HEK293T (cell line): ENCODE measurements at regions not wholly inside any gene's neighbourhood (a gene's known extent, or its start where the extent isn't known, plus 50 kb on each side); places are given as distances from the start of the nearest gene placed in this dataset.
A peak's percentile ranks its signal among the peaks of the same experiment; 100 is the strongest.

ENCODE experiments used
- CTCF ChIA-PET: fragments of 350-600 bp; formaldehyde crosslinking; extraction: SDS; loops from one replicate; lab custom pipeline; 2021; ENCODE audit warnings: antibody characterized with exemption, inconsistent platforms; lab: Yijun Ruan, JAX
- POLR2A ChIA-PET: fragments of 350-600 bp; formaldehyde crosslinking; extraction: SDS; loops from one replicate; lab custom pipeline; 2020; ENCODE audit warnings: antibody characterized with exemption, inconsistent platforms; lab: Yijun Ruan, JAX
- DNase-seq: peaks from one replicate; pipeline ENCODE4 v3.0.0; 2012; ENCODE audit warnings: mixed read lengths; ENCODE audit errors: extremely low spot score
- ARNT ChIP-seq: fragments of 450-650 bp; IDR thresholded peaks from 2 replicates; pipeline ENCODE4 v1.6.1; 2017; ENCODE audit warnings: mild to moderate bottlenecking
- BHLHE40 ChIP-seq: fragments of 450-650 bp; IDR thresholded peaks from 2 replicates; pipeline ENCODE4 v1.6.1; 2016; ENCODE audit warnings: mild to moderate bottlenecking, moderate library complexity, borderline replicate concordance
- CTBP1 ChIP-seq: fragments of 450-650 bp; IDR thresholded peaks from 2 replicates; pipeline ENCODE4 v1.6.1; 2016; ENCODE audit warnings: borderline replicate concordance
- ELF4 ChIP-seq: fragments of 450-650 bp; IDR thresholded peaks from 2 replicates; pipeline ENCODE4 v1.6.1; 2017; ENCODE audit warnings: antibody characterized with exemption
- FOXA1 ChIP-seq: fragments of 450-650 bp; IDR thresholded peaks from 2 replicates; pipeline ENCODE4 v1.6.1; 2016; ENCODE audit warnings: mild to moderate bottlenecking
- FOXK2 ChIP-seq: fragments of 450-650 bp; IDR thresholded peaks from 2 replicates; pipeline ENCODE4 v1.6.1; 2016; ENCODE audit warnings: mild to moderate bottlenecking
- FOXM1 ChIP-seq: fragments of 450-650 bp; IDR thresholded peaks from 2 replicates; pipeline ENCODE4 v1.6.1; 2017; ENCODE audit warnings: mild to moderate bottlenecking, borderline replicate concordance
- HDGF ChIP-seq: fragments of 450-650 bp; IDR thresholded peaks from 2 replicates; pipeline ENCODE4 v1.6.1; 2017; ENCODE audit warnings: antibody characterized with exemption, borderline replicate concordance
- L3MBTL2 ChIP-seq: fragments of 450-650 bp; conservative IDR thresholded peaks from 2 replicates; pipeline ENCODE4 v1.6.1; 2016; ENCODE audit warnings: mild to moderate bottlenecking
- LEF1 ChIP-seq: fragments of 450-650 bp; IDR thresholded peaks from 2 replicates; pipeline ENCODE4 v1.6.1; 2017; ENCODE audit warnings: mild to moderate bottlenecking, borderline replicate concordance
- NFRKB ChIP-seq: fragments of 450-650 bp; IDR thresholded peaks from 2 replicates; pipeline ENCODE4 v1.6.1; 2016; ENCODE audit warnings: mild to moderate bottlenecking, moderate library complexity
- PKNOX1 ChIP-seq: fragments of 450-650 bp; IDR thresholded peaks from 2 replicates; pipeline ENCODE4 v1.6.1; 2016
- SP1 ChIP-seq: fragments of 450-650 bp; IDR thresholded peaks from 2 replicates; pipeline ENCODE4 v1.6.1; 2017
- SUZ12 ChIP-seq: fragments of 450-650 bp; IDR thresholded peaks from 2 replicates; pipeline ENCODE4 v1.6.1; 2016; ENCODE audit warnings: mild to moderate bottlenecking
- TARDBP ChIP-seq: fragments of 450-650 bp; IDR thresholded peaks from 2 replicates; pipeline ENCODE4 v1.6.1; 2016
- ZNF384 ChIP-seq: fragments of 450-650 bp; IDR thresholded peaks from 2 replicates; pipeline ENCODE4 v1.6.1; 2016

- DNase-seq = no peak
- ChIA-PET POLR2A (no interaction called here), CTCF (interaction anchor here (0.6 kb wide), 1 partner anchor 1599 kb away, joined by 3 read pairs; no protein-coding TSS in a partner anchor)
These were observed 393.1 kb downstream of the FRK start for GRCh38 chr6:115667478-115668026.

GRCh38 chr6:115666997-115667396, 393.7 kb downstream of the FRK start:
- DNase-seq = no peak
- TF ChIP-seq TARDBP (no peak), ELF4 (no peak), LEF1 (no peak), FOXM1 (no peak), L3MBTL2 (no peak)
- CTCF ChIA-PET = no interaction called here
- POLR2A ChIA-PET = no interaction called here

More at GRCh38 chr6:115667478-115668026, 393.1 kb downstream of the FRK start:
- TF ChIP-seq LEF1 = no peak
- TF ChIP-seq ARNT = no peak
- TF ChIP-seq TARDBP = no peak
- no peak for TF ChIP-seq CTBP1

GRCh38 chr6:115665310-115665709, 395.4 kb downstream of the FRK start:
- TF ChIP-seq L3MBTL2 (no peak), FOXK2 (no peak), ARNT (no peak), SP1 (no peak), BHLHE40 (no peak), FOXA1 (no peak), SUZ12 (no peak), NFRKB (no peak), PKNOX1 (no peak), ZNF384 (no peak), FOXM1 (no peak), HDGF (no peak), CTBP1 (no peak), ELF4 (no peak)
- DNase-seq = no peak
- CTCF ChIA-PET = no interaction called here
- POLR2A ChIA-PET = no interaction called here

GRCh38 chr6:115663681-115664080, 397.0 kb downstream of the FRK start:
- no peak for DNase-seq
- CTCF ChIA-PET = no interaction called here
- TF ChIP-seq L3MBTL2 (no peak), SP1 (no peak), FOXA1 (no peak), BHLHE40 (no peak), FOXK2 (no peak), PKNOX1 (no peak), SUZ12 (no peak)
- POLR2A ChIA-PET = no interaction called here

GRCh38 chr6:115643762-115644161, 416.9 kb downstream of the FRK start:
- DNase-seq = peak; percentile 11
- ChIA-PET CTCF (no interaction called here), POLR2A (no interaction called here)
- no peak for TF ChIP-seq FOXM1
- TF ChIP-seq CTBP1 = no peak
- no peak for TF ChIP-seq TARDBP
- TF ChIP-seq L3MBTL2 = no peak
- TF ChIP-seq ARNT = no peak
- TF ChIP-seq NFRKB = no peak
- TF ChIP-seq HDGF = no peak

GRCh38 chr6:115634887-115635286, 425.8 kb downstream of the FRK start:
- TF ChIP-seq FOXK2 (no peak), LEF1 (no peak), NFRKB (no peak), TARDBP (no peak), SUZ12 (no peak)
- ChIA-PET CTCF (no interaction called here), POLR2A (no interaction called here)
- no peak for DNase-seq

GRCh38 chr6:115634131-115634530, 426.6 kb downstream of the FRK start:
- TF ChIP-seq FOXM1 (no peak), BHLHE40 (no peak), SP1 (no peak), L3MBTL2 (no peak), NFRKB (no peak), CTBP1 (no peak), ZNF384 (no peak), LEF1 (no peak), FOXK2 (no peak), ARNT (no peak), PKNOX1 (no peak), ELF4 (no peak), HDGF (no peak), FOXA1 (no peak), TARDBP (no peak)
- POLR2A ChIA-PET = no interaction called here
- CTCF ChIA-PET = no interaction called here
- DNase-seq = no peak
